ENCODE measurements at regions not wholly inside any gene's neighbourhood (a gene's known extent, or its start where the extent isn't known, plus 50 kb on each side); places are given as distances from the start of the nearest gene placed in this dataset.

DNA sequence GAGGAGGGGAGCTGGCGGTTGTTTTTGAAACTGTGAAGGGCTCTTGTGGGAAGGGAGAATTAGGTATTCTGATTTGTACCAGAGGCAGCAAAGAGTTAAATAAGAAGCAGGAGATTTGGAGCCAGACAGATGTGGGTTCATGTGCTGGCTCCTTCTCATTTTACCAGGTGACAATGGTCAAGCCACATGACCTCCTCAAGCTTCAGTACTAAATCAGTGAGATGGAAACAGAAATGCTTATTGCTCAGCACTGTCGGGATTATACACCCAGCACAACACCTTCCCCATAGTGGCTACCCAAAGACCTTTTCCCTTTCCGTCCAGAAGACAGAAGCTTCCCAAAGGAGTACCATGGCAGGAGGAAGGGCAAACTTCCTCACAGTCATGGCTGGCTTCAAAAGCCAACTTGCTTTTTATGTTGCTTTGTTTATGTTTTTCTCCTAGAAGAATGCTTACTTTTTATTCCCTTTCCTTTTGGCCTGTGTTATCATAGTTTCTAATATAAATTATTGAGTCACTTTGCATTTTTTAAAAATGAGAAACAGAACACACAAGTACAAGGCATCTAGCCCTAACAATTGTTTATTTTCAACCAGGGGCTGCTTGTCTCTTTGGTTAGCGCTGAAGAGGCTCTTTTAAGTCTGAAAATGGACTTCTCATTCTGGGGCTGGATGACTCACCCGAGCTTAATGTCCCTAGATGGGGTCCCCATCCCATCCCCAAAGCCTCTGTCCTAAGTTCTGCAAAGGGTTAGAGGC lies 181.5 kb upstream of the ZBED5 start:
- DNase-seq (ENCODE audit: low spot score) = no peak

GRCh38 chr11:11038782-11039181 lies 180.9 kb upstream of the ZBED5 start:
- no peak for DNase-seq (ENCODE audit: low spot score)

GRCh38 chr11:11038352-11038751 lies 180.5 kb upstream of the ZBED5 start:
- no peak for DNase-seq (ENCODE audit: low spot score)

DNA sequence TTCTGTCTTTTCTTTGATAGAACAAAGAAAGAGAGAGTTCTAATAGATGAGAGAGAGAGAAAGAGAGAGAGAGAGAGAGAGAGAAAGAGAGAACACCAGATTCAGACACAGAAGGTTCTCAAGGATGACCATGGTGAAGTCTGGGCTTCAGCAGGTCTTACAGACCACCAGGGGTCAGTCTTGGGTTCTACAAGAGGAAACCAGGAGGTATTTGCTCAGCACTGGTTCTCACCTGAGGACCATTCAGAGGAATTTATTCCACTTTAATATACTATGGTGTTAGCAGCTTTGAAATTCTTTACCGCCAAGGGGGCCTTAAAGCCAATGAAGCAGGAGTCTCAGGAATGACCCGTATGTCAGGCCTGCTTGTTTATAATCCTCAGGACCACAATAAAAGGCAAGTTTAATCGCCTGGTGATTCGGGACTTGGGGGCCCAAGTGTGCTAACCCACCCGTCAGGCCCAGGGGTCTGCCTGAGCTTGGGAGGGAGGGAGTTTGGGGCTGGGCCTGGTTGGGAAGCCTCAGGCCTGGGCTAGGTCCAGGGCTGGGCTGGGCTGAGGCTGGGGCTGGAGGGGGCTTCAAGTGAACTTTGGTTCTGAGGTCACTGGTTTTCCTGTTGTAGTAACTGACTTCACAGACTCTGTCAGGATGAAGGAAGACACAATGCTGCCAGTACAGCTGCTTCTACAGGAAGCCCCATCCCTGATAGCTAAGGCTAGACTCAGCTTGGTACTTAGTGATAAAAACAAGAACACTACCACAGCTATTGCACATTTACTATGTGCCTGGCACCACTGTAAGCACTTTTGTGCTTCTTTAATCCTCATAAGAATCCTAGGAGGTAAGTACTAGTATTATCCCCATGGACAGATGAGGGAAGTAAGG lies 179.2 kb upstream of the ZBED5 start:
- DNase-seq (ENCODE audit: low spot score) = no peak

DNA sequence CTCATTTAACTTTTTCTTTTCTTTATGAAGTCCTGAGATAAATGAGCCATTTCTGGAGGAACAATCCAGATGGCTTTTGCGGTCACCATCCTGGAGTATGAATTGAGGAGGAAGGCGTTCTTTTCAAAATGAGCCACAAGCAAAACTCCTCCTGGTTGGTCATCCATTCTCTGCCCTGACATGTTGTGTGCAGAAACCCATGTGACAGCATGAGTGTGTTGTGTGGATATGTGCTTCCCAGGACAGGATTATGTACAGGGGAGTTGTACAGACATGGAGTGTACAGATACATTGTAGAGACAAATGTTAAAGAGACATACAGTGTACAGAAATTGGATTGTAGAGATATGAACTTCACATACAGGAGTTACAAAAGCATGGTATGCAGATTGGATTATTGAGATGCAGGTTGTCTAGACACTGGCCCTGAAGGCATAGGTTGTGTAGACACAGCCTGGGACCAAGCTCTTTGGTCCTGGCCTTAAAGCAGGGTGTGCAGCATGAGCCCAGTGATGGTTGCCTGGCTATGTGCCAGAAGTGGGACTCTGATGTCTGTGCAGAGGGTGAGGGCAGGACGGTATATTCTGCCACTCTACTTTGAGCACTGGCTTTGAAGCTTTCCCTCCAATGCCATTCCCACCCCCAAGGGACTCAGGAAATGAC lies 178.5 kb upstream of the ZBED5 start:
- DNase-seq (ENCODE audit: low spot score) = no peak

GRCh38 chr11:11035331-11035730 lies 177.5 kb upstream of the ZBED5 start:
- no peak for DNase-seq (ENCODE audit: low spot score)

DNA sequence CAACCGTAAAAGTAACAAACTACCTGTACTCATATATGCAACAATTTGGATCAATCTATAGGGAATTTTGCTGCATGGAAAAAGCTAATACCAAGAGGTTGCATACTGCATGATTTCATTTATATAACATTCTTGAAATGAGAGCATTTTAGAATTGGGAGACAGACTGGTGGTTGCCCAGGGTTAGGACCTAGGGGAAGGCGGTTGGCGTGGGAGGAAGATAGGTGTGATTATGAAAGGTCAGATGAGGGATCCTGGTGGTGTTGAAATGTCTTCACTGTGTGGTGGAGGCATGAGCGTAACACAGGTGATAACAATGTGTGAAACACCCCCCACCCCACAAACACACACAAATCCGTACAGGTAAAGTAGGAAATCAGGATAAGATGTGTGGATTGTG lies 176.6 kb upstream of the ZBED5 start:
- DNase-seq (ENCODE audit: low spot score) = no peak

DNA sequence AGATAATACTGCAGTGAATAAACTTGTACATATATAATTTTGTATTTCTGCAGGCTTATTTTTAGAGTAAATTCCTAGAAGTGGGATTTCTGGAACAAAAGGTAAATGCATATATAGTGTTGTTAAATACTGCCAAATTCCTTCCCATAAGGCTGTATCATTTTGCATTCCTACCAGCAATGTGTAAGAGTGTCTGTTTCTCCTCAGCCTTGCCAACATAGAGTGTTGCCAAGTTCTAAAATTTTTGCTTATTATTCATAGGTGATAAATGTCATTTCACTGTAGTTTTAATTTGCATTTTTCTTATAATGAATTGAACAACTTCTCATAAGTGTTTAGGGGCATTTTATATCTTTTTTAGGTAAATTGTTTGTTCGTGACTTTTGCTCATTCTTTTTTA lies 174.2 kb upstream of the ZBED5 start:
- no peak for DNase-seq (ENCODE audit: low spot score)

- DNase-seq (ENCODE audit: low spot score) = no peak
These were observed 171.2 kb upstream of the ZBED5 start for GRCh38 chr11:11029027-11029426.

DNA sequence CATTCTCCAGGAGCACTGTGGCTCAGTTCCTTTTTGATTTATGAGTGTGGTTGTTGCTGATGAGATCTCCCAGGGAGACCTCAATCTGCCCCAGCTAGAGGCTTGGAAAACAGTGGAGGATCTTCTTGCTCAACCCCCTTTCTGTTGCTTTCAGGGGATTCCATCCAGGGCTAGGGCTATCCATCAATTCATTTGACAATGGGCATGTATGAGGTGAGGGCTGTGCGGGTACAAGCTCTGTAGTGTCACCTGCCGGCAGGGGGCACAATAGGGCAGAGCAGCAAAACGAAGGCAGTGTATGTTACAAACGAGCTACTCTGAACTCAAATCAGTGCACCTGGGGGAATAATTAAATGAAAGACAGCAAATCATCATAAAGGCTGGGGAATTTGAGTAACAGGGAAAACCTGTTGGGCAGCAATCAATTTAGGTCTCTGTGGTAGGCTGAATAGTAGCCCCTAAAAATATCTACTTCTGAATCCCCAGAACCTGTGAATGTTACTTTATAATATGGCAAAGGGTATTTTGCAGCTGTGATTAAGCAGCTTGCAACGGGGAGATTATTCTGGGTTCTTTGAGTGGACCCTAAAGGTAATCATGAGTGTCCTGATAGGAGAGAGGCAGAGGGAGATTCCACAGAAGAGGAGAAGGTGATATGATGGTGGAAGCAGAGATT lies 170.3 kb upstream of the ZBED5 start:
- DNase-seq (ENCODE audit: low spot score) = peak; percentile 44

DNA sequence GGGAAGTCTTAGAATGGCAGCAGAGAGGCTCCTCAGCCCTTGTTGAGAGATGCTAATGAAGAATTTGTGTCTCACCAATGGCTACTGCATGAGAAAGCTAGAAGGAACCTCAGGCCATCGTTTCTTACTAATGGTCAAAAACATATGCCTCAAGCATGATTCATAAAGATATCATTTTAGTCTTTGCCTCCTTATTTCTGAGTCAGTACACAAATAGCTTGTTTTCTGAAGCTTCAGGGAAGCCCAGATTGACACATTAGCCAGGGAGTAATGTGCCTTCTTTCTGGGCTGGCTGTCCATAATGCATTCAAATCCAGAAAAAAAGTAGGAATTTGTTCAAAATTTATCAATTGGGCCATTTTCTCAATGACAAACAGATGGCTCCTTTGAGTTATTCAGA lies 169.4 kb upstream of the ZBED5 start:
- peak; percentile 70 for DNase-seq (ENCODE audit: low spot score)

GRCh38 chr11:11025087-11025486 lies 167.2 kb upstream of the ZBED5 start:
- DNase-seq (ENCODE audit: low spot score) = no peak

DNA sequence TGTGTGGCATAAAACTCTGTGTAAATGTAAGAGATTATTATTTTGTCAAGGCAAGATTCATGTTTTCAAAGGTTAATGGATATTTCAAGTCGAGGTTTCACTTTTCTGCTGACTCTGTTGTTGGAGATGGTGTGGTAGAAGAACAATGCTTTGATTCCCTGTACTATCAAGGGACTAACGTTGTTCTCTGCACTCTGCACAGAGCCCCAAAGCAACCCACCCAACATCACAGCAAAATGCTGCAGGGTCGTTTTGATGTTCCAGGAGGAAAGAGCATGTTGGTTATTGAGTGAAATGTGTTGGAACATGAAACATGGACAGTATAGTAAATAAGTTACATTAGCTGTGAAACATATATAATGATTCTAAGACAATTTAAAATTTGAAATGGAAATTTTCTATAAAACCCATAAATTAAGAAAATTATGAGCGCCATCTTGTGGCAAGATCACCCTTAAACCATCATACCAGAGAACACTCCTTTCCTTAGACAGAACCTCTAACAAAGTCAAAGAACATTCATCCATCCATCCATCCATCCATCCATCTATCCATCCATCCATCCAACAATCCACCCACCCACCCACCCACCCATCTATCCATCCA lies 164.4 kb upstream of the ZBED5 start:
- DNase-seq (ENCODE audit: low spot score) = peak; percentile 40

- DNase-seq (ENCODE audit: low spot score) = no peak
These were observed 163.7 kb upstream of the ZBED5 start for GRCh38 chr11:11021563-11021962.

DNA sequence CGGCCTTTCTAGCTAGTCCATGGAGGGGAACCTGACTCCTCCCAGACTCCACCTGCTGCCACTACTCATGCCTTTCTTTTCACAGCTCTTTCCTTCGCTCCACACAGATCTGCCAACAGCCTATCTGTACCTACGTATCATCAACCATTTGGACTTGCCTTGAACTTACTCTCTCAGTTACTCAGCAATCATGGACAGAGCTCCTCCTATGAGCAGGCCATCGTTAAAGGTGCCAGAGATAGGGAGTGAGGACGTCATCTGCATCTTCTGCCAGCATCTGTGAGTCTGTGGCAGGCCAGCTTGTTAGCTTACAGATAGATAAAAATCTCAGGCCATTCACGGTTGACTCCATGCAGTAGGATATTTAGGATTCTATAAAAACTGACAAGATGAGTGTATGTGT lies 162.9 kb upstream of the ZBED5 start:
- DNase-seq (ENCODE audit: low spot score) = no peak

GRCh38 chr11:11020219-11020726 lies 162.4 kb upstream of the ZBED5 start:
- no peak for DNase-seq (ENCODE audit: low spot score)

GRCh38 chr11:11016943-11017342 lies 159.1 kb upstream of the ZBED5 start:
- DNase-seq (ENCODE audit: low spot score) = no peak

DNA sequence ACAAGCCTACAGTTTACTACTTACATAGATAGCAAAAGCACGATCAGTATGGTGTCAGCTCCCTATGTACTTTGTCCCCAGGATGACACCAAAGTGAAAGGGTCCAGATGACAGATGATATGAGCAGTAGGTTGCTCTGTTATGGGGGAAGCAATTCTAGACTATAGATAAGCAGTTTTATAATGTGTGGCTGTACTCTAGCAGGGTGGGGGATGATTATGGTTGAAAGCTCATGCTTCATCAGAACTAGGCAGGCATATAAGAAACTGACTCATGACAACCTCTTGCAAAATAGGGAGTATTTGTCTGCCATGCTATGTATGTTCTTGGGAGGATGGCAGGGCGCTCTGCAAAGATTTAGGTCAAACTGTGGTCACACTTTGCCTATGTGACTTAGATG lies 158.2 kb upstream of the ZBED5 start:
- DNase-seq (ENCODE audit: low spot score) = no peak

DNA sequence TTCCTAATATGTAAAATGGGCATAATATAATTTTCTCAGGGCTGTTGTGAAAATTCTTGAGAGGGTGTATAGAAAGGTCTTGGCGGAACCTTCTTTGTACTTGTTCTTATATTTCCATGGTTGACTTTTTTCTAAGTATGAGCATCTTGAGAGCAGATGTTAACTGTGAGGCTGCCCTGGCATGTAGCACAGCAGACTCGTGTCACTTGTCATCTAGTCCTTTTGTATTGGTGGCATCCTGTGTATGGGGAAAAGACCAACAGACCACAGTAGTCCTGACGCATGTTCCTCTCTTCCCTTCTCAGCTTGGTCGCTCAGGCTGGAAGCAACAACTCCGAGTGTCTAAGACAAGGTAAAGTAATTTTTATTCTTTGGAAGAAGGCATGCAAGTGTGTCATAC lies 153.8 kb upstream of the ZBED5 start:
- DNase-seq (ENCODE audit: low spot score) = no peak

GRCh38 chr11:11010624-11011127 lies 152.8 kb upstream of the ZBED5 start:
- peak; percentile 42 for DNase-seq (ENCODE audit: low spot score)

DNA sequence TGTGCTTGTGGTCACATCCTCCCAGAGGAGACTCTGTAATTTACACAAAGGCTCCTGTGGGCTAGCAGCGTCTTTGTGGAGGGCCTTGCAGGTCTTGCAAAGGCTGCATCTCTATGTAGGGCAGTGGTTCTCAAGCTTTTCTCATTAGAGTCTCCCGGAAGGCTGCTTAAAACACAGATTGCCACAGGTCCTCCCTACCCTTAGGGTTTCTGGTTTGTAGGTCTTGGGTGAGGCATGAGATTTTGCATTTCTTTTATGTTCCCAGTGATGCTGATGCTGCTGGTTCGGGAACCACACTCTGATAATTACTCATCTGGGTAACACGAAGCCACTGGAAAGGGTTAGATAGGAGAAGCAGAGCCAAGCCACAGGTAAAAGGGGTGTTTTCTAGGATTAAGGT lies 151.3 kb upstream of the ZBED5 start:
- DNase-seq (ENCODE audit: low spot score) = no peak
